GM23338 (cell line): ENCODE measurements at regions not wholly inside any gene's neighbourhood (a gene's known extent, or its start where the extent isn't known, plus 50 kb on each side); places are given as distances from the start of the nearest gene placed in this dataset.

Experiments used
- ATAC-seq: fragments of 200-7000 bp; cut with Tn5 transposase; 3 replicates; pipeline ENCODE4 v1.9.1; 2020
- DNase-seq: peaks from one replicate; pipeline ENCODE4 v3.0.0-alpha.2; 2015; ENCODE audit warnings: low spot score
- H2AFZ ChIP-seq: fragments of 200-600 bp; sonication (generic); 2 replicates; pipeline ENCODE4 v1.8.0; 2016; ENCODE audit warnings: antibody characterized with exemption, mild to moderate bottlenecking, moderate library complexity
- H3F3A ChIP-seq: fragments of 200-600 bp; sonication (generic); replicated peaks from 2 replicates; pipeline ENCODE4 v1.8.0; 2017; ENCODE audit warnings: antibody characterized with exemption, mixed run types, low read depth
- H3K27ac ChIP-seq: fragments of 200-600 bp; sonication (generic); 2 replicates; pipeline ENCODE4 v1.6.1; 2016; ENCODE audit warnings: low read depth
- H3K27me3 ChIP-seq: fragments of 200-600 bp; sonication (generic); 2 replicates; pipeline ENCODE4 v1.8.0; 2016; ENCODE audit warnings: mild to moderate bottlenecking, mixed run types, moderate library complexity; ENCODE audit not compliant: insufficient read depth
- H3K36me3 ChIP-seq: fragments of 200-600 bp; sonication (generic); 2 replicates; pipeline ENCODE4 v1.8.0; 2016; ENCODE audit warnings: mild to moderate bottlenecking; ENCODE audit not compliant: insufficient read depth
- H3K4me1 ChIP-seq: fragments of 200-600 bp; sonication (generic); 2 replicates; pipeline ENCODE4 v1.8.0; 2016; ENCODE audit warnings: mild to moderate bottlenecking, moderate library complexity; ENCODE audit not compliant: insufficient read depth
- H3K4me2 ChIP-seq: fragments of 200-600 bp; sonication (generic); 2 replicates; pipeline ENCODE4 v1.7.1; 2017; ENCODE audit warnings: mixed run types
- H3K4me3 ChIP-seq: fragments of 200-600 bp; sonication (generic); 2 replicates; pipeline ENCODE4 v1.6.1; 2016; ENCODE audit warnings: mixed run types
- H3K79me2 ChIP-seq: fragments of 200-600 bp; sonication (generic); replicated peaks from 2 replicates; pipeline ENCODE4 v1.8.0; 2017; ENCODE audit warnings: mild to moderate bottlenecking; ENCODE audit not compliant: insufficient read depth
- H3K9me2 ChIP-seq: fragments of 200-600 bp; sonication (generic); 2 replicates; pipeline ENCODE4 v1.8.0; 2017; ENCODE audit not compliant: insufficient read depth
- H4K20me1 ChIP-seq: fragments of 200-600 bp; sonication (generic); replicated peaks from 2 replicates; pipeline ENCODE4 v1.8.0; 2017; ENCODE audit warnings: mild to moderate bottlenecking; ENCODE audit not compliant: insufficient read depth
- H3K27ac Mint-ChIP-seq: 2 replicates; pipeline ENCODE4 v1.8.0; 2020; ENCODE audit warnings: inconsistent platforms, mild to moderate bottlenecking, moderate library complexity, mixed read lengths
- H3K27me3 Mint-ChIP-seq: 3 replicates; pipeline ENCODE4 v1.8.0; 2022; ENCODE audit warnings: low read depth, mild to moderate bottlenecking, moderate library complexity, mixed read lengths, inconsistent platforms; ENCODE audit not compliant: insufficient read depth, poor library complexity
- H3K36me3 Mint-ChIP-seq: 3 replicates; pipeline ENCODE4 v1.8.0; 2021; ENCODE audit warnings: low read depth, mild to moderate bottlenecking, inconsistent platforms, moderate library complexity, mixed read lengths
- H3K4me1 Mint-ChIP-seq: 3 replicates; pipeline ENCODE4 v1.8.0; 2020; ENCODE audit warnings: mild to moderate bottlenecking, inconsistent platforms, mixed read lengths
- H3K4me3 Mint-ChIP-seq: 3 replicates; pipeline ENCODE4 v1.8.0; 2021; ENCODE audit warnings: moderate library complexity, mild to moderate bottlenecking, inconsistent platforms, mixed read lengths
- H3K9me3 Mint-ChIP-seq: 3 replicates; pipeline ENCODE4 v1.8.0; 2020; ENCODE audit warnings: moderate library complexity, mild to moderate bottlenecking, inconsistent platforms, mixed read lengths
- CREB1 ChIP-seq: fragments of 250-450 bp; sonication (Bioruptor Pico); IDR thresholded peaks from 2 replicates; pipeline ENCODE4 v1.5.0; 2020; ENCODE audit warnings: low read depth, mild to moderate bottlenecking, moderate library complexity
- ETS1 ChIP-seq: IDR thresholded peaks from 2 replicates; pipeline ENCODE4 v1.6.1; 2016; ENCODE audit warnings: antibody characterized with exemption
- EZH2 ChIP-seq: fragments of 200-600 bp; sonication (generic); IDR thresholded peaks from one replicate; pipeline ENCODE4 v1.8.0; 2017; ENCODE audit warnings: antibody characterized with exemption, mild to moderate bottlenecking, low read depth; ENCODE audit not compliant: unreplicated experiment
- EZH2phosphoT487 ChIP-seq: fragments of 200-600 bp; sonication (generic); IDR thresholded peaks from one replicate; pipeline ENCODE4 v1.8.1; 2018; ENCODE audit warnings: antibody characterized with exemption; ENCODE audit not compliant: unreplicated experiment
- NANOG ChIP-seq: IDR thresholded peaks from 2 replicates; pipeline ENCODE4 v1.6.1; 2016; ENCODE audit warnings: antibody characterized with exemption, borderline replicate concordance
- POLR2AphosphoS5 ChIP-seq: IDR thresholded peaks from 2 replicates; pipeline ENCODE4 v1.6.1; 2016; ENCODE audit warnings: antibody characterized with exemption, low read depth
- ZNF114 ChIP-seq: fragments of 250-450 bp; sonication (Bioruptor Pico); IDR thresholded peaks from 2 replicates; pipeline ENCODE4 v1.5.0; 2020; ENCODE audit warnings: mild to moderate bottlenecking, moderate library complexity
- ZNF331 ChIP-seq: fragments of 250-450 bp; sonication (Bioruptor Pico); IDR thresholded peaks from 2 replicates; pipeline ENCODE4 v1.5.0; 2020; ENCODE audit warnings: low read depth, mild to moderate bottlenecking, moderate library complexity
- ZNF462 ChIP-seq: fragments of 250-450 bp; sonication (Bioruptor Pico); IDR thresholded peaks from 2 replicates; pipeline ENCODE4 v1.5.0; 2020; ENCODE audit warnings: mild to moderate bottlenecking, moderate library complexity

- TF ChIP-seq ZNF462 (CRISPR knock-in tag) (no peak), POLR2AphosphoS5 (no peak), ZNF331 (CRISPR knock-in tag) (no peak)
Measured at GRCh38 chr5:126096442-126097006, 326.7 kb upstream of the GRAMD2B start (continued).

GRCh38 chr5:126097876-126098275 is 325.3 kb upstream of the GRAMD2B start:
- H3K4me1 ChIP-seq, result no peaks in the 10 kb centered on the region
- H4K20me1 ChIP-seq, result no peaks in the 10 kb centered on the region
- H3K79me2 ChIP-seq, result no peaks in the 10 kb centered on the region
- H3F3A ChIP-seq, result no peaks in the 10 kb centered on the region
- no peaks in the 10 kb centered on the region for H3K36me3 ChIP-seq
- no peak overlapping the region for H3K4me2 ChIP-seq
- no peak overlapping the region; the same call in 1 of the 2 replicates for H2AFZ ChIP-seq
- H3K4me3 ChIP-seq, result no peak overlapping the region
- no peaks in the 10 kb centered on the region for H3K27me3 Mint-ChIP-seq
- H3K9me2 ChIP-seq, result peaks cover 16% of the 10 kb centered on the region
- no peak overlapping the region for H3K27ac Mint-ChIP-seq
- H3K9me3 Mint-ChIP-seq, result peaks cover 5% of the 10 kb centered on the region; the same call in 1 of the 3 replicates
- H3K4me1 Mint-ChIP-seq, result no peaks in the 10 kb centered on the region; the same call in 2 of the 3 replicates
- ATAC-seq (no peak), DNase-seq (no peak)
- no peak overlapping the region for H3K27ac ChIP-seq
- H3K4me3 Mint-ChIP-seq, result no peak overlapping the region
- H3K36me3 Mint-ChIP-seq, result peaks cover 7% of the 10 kb centered on the region; the same call in 1 of the 3 replicates
- H3K27me3 ChIP-seq, result no peaks in the 10 kb centered on the region
- TF ChIP-seq ETS1, result no peak
- TF ChIP-seq EZH2phosphoT487, result no peak
- TF ChIP-seq CREB1 (CRISPR knock-in tag), result no peak
- TF ChIP-seq EZH2, result no peak
- no peak for TF ChIP-seq ZNF462 (CRISPR knock-in tag)
- no peak for TF ChIP-seq ZNF114
- TF ChIP-seq ZNF331 (CRISPR knock-in tag), result no peak
- no peak for TF ChIP-seq NANOG
